ENCODE measurements at regions not wholly inside any gene's neighbourhood (a gene's known extent, or its start where the extent isn't known, plus 50 kb on each side); places are given as distances from the start of the nearest gene placed in this dataset.

- TF ChIP-seq, protein P1, sequence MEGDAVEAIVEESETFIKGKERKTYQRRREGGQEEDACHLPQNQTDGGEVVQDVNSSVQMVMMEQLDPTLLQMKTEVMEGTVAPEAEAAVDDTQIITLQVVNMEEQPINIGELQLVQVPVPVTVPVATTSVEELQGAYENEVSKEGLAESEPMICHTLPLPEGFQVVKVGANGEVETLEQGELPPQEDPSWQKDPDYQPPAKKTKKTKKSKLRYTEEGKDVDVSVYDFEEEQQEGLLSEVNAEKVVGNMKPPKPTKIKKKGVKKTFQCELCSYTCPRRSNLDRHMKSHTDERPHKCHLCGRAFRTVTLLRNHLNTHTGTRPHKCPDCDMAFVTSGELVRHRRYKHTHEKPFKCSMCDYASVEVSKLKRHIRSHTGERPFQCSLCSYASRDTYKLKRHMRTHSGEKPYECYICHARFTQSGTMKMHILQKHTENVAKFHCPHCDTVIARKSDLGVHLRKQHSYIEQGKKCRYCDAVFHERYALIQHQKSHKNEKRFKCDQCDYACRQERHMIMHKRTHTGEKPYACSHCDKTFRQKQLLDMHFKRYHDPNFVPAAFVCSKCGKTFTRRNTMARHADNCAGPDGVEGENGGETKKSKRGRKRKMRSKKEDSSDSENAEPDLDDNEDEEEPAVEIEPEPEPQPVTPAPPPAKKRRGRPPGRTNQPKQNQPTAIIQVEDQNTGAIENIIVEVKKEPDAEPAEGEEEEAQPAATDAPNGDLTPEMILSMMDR (IDR thresholded peaks at IDR 0.05), result no peak
- TF ChIP-seq NFYB (CRISPR knock-in tag; conservative IDR thresholded peaks at IDR 0.05; ENCODE audit: low read depth), result no peak
- TF ChIP-seq, protein P2, sequence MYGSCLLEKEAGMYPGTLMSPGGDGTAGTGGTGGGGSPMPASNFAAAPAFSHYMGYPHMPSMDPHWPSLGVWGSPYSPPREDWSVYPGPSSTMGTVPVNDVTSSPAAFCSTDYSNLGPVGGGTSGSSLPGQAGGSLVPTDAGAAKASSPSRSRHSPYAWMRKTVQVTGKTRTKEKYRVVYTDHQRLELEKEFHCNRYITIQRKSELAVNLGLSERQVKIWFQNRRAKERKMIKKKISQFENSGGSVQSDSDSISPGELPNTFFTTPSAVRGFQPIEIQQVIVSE (CRISPR knock-in tag; IDR thresholded peaks at IDR 0.05; ENCODE audit: borderline replicate concordance), result no peak
These were observed 155.1 kb upstream of the HMGA2 start for GRCh38 chr12:65668981-65669695.
